Effector memory CD4-positive, alpha-beta T cell (primary cell): ENCODE measurements at regions not wholly inside any gene's neighbourhood (a gene's known extent, or its start where the extent isn't known, plus 50 kb on each side); places are given as distances from the start of the nearest gene placed in this dataset.

Experiments used
- DNase-seq, 3 donors: peaks; one replicate each; pipeline ENCODE4 v3.0.0-alpha.2; 2020
- H3K27ac ChIP-seq: 2 replicates; pipeline ENCODE4 v1.7.0; 2013; ENCODE audit warnings: mild to moderate bottlenecking, low read length, moderate library complexity; ENCODE audit not compliant: insufficient read depth, poor library complexity, severe bottlenecking
- H3K27me3 ChIP-seq: replicated peaks from 2 replicates; pipeline ENCODE4 v1.7.0; 2013; ENCODE audit warnings: mild to moderate bottlenecking, low read length; ENCODE audit not compliant: insufficient read depth, control insufficient read depth, poor library complexity, severe bottlenecking
- H3K36me3 ChIP-seq: 2 replicates; pipeline ENCODE4 v1.7.0; 2013; ENCODE audit warnings: mild to moderate bottlenecking, low read length, moderate library complexity; ENCODE audit not compliant: control insufficient read depth, insufficient read depth
- H3K4me1 ChIP-seq: 2 replicates; pipeline ENCODE4 v1.7.0; 2013; ENCODE audit warnings: low read length, mild to moderate bottlenecking; ENCODE audit not compliant: control insufficient read depth, insufficient read depth, poor library complexity, severe bottlenecking
- H3K4me3 ChIP-seq: 2 replicates; pipeline ENCODE4 v1.7.0; 2013; ENCODE audit warnings: low read length, low read depth, mild to moderate bottlenecking; ENCODE audit not compliant: insufficient read depth, poor library complexity, severe bottlenecking
- H3K9me3 ChIP-seq: 2 replicates; pipeline ENCODE4 v1.7.0; 2013; ENCODE audit warnings: mild to moderate bottlenecking, low read length, moderate library complexity; ENCODE audit not compliant: control insufficient read depth

DNA sequence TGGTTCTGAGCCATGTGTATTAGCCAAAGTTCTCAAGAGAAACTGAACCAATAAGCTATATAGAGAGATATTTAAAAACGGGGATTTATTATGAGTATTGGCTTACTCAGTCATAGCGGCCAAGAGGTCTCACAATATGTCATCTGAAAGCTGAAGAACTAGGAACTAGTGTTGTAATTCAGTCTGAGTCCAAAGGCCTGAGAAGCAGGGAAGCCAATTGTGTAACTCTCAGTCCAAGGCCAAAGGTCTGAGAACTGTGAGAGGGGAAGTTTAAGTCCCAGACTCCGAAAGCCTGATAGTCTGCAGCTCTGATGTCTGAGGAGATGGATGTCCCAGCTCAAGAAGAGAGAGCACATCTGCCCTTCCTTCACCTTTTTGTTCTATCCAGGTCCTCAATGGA is 344.8 kb upstream of the USP15 start:
- H3K36me3 ChIP-seq, result no peaks in the 10 kb centered on the region
- no peak overlapping the region for H3K4me3 ChIP-seq
- no peaks in the 10 kb centered on the region for H3K4me1 ChIP-seq
- DNase-seq, result no peak
- H3K27ac ChIP-seq, result no peak overlapping the region
- no peaks in the 10 kb centered on the region for H3K9me3 ChIP-seq
- H3K27me3 ChIP-seq, result no peaks in the 10 kb centered on the region

DNA sequence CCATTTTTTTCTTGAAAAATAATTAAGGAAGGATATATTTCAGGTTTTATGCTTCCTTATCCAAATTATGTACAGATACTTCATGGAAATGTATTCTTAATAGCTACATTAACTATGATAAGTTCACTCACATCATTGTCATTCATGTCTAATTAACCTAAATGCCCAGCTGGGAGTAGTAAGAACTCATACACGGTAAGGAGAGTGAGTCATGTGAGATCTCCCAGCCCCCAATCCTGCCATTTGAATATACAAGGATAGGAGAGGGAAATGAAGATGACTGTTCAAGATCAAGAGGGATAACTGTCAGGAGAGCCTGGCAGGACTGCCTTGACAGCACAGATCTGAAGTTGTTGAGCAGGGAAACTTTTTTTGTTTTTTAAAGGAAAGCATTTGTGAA is 343.4 kb upstream of the USP15 start:
- Histone ChIP-seq H3K36me3 (no peaks in the 10 kb centered on the region), H3K9me3 (no peaks in the 10 kb centered on the region), H3K4me1 (no peaks in the 10 kb centered on the region), H3K4me3 (no peak overlapping the region), H3K27ac (no peak overlapping the region), H3K27me3 (no peaks in the 10 kb centered on the region)
- no peak for DNase-seq

- no peak overlapping the region for H3K4me3 ChIP-seq
Measured at GRCh38 chr12:61919686-61920085, 340.5 kb upstream of the USP15 start.

DNA sequence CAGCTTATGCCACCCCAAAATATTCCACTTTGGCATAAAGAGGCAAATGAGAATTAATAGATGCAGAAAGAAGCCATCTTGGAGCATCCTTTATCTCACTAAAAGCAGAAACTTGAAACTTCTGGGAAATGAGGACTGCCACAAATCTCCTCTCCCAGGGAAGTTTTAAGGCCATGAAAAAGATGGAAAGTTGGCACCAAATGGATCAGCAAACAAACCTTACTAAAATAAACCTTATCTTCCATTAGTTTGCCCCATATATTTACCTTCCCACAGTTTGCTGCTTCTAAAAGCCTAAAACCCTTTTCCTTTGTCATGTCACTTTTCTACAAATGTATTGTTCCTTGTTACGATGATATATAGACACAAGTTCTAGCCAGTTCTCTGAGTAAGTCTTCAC is 340.0 kb upstream of the USP15 start:
- Histone ChIP-seq H3K9me3 (no peaks in the 10 kb centered on the region), H3K27ac (no peak overlapping the region), H3K27me3 (no peaks in the 10 kb centered on the region), H3K4me1 (no peaks in the 10 kb centered on the region), H3K4me3 (no peak overlapping the region), H3K36me3 (no peaks in the 10 kb centered on the region)
- DNase-seq, result no peak

More at GRCh38 chr12:61919686-61920085, 340.5 kb upstream of the USP15 start:
- Histone ChIP-seq H3K27ac (no peak overlapping the region), H3K9me3 (no peaks in the 10 kb centered on the region), H3K4me1 (no peaks in the 10 kb centered on the region), H3K36me3 (no peaks in the 10 kb centered on the region), H3K27me3 (no peaks in the 10 kb centered on the region)
- no peak for DNase-seq

DNA sequence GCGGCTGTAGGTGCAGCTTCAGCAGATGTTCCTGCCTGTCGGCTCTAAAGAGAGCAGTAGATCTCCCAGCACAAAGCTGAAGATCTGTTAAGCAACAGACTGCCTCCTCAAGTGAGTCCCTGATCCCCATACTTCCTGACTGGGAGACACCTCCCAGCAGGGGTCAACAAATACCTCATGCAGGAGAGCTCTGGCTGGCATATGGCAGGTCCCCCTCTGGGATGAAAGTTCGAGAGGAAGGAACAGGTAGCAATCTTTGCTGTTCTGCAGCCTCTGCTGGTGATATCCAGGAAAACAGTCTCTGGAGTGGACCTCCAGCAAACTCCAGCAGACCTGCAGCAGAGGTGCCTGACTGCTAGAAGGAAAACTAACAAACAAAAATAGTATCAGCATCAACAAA is 337.1 kb upstream of the USP15 start:
- Histone ChIP-seq H3K36me3 (no peaks in the 10 kb centered on the region), H3K9me3 (no peaks in the 10 kb centered on the region), H3K27me3 (no peaks in the 10 kb centered on the region), H3K4me1 (no peaks in the 10 kb centered on the region), H3K27ac (no peak overlapping the region), H3K4me3 (no peak overlapping the region)
- no peak for DNase-seq

DNA sequence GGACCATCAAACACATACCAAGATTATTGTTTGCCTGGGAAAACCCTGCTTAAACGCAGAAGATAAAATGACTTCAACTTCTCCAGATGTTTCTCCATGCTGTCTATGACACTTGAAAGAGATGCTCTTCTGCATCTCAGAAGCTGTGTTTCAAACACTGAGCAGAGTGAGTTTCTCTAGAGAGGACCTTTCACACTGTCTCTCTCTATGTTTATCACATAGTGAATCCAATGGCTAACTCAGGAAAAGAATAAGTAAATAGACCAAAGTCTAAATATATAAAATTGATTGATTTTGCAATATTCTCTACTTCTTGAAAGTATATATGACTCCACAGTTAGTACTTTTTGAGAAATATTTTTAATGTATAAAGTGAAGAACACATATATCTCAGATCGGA is 325.6 kb upstream of the USP15 start:
- H3K4me3 ChIP-seq, result no peak overlapping the region
- no peaks in the 10 kb centered on the region for H3K36me3 ChIP-seq

GRCh38 chr12:61939977-61940376 is 320.2 kb upstream of the USP15 start:
- no peaks in the 10 kb centered on the region for H3K27me3 ChIP-seq
- H3K27ac ChIP-seq, result no peak overlapping the region
- H3K4me1 ChIP-seq, result no peaks in the 10 kb centered on the region
- H3K36me3 ChIP-seq, result no peaks in the 10 kb centered on the region
- no peaks in the 10 kb centered on the region for H3K9me3 ChIP-seq
- H3K4me3 ChIP-seq, result no peak overlapping the region
- DNase-seq, result no peak

More for the DNA sequence above, 325.6 kb upstream of the USP15 start:
- no peak overlapping the region for H3K27ac ChIP-seq
- no peaks in the 10 kb centered on the region for H3K9me3 ChIP-seq
- no peak for DNase-seq
- H3K4me1 ChIP-seq, result no peaks in the 10 kb centered on the region
- no peaks in the 10 kb centered on the region for H3K27me3 ChIP-seq

DNA sequence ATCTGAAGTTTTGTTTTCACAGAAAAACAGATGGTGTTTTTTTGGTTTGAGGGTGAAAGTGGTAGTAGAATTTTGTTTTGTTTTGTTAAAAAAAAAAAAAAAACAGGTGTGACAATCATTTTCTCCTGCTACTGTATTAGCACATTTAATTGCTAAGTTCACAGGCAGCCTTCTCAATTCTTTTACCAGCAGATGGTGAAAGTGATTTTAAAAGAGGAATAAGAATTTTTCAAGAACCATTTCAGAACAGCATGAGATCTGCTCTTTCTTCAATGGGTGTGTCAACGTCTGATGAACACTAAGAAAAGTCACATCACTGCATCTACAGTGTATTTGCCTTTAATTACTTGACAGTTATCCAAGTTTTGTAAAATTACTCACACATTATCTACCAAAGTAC is 303.7 kb upstream of the USP15 start:
- H3K9me3 ChIP-seq, result no peaks in the 10 kb centered on the region
- H3K4me3 ChIP-seq, result no peak overlapping the region
- no peak for DNase-seq
- H3K36me3 ChIP-seq, result no peaks in the 10 kb centered on the region
- H3K27ac ChIP-seq, result no peak overlapping the region
- no peaks in the 10 kb centered on the region for H3K27me3 ChIP-seq
- H3K4me1 ChIP-seq, result no peaks in the 10 kb centered on the region

GRCh38 chr12:61974461-61974860 is 285.7 kb upstream of the USP15 start:
- Histone ChIP-seq H3K27ac (no peak overlapping the region), H3K4me3 (no peak overlapping the region), H3K36me3 (no peaks in the 10 kb centered on the region), H3K9me3 (no peaks in the 10 kb centered on the region), H3K4me1 (no peaks in the 10 kb centered on the region), H3K27me3 (no peaks in the 10 kb centered on the region)
- DNase-seq, result no peak

DNA sequence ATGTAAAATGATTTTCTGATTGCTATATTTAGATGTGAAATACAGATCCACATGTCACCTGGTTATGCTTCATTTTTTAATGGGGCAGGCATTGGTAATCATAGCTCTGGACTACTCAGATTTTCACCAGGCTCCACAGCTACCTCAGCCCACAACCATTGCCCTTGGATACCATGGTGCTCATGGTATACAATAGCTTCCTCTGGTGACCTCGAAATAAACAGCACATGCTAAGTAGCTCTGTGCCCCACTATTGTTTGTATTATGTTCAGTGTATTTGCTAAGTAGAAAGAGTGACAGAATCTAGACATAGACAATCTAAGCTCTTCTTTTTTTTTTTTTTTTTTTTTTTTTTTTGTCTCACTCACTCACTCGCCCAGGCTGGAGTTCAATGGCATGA is 274.4 kb upstream of the USP15 start:
- Histone ChIP-seq H3K4me1 (no peaks in the 10 kb centered on the region), H3K36me3 (no peaks in the 10 kb centered on the region), H3K27me3 (no peaks in the 10 kb centered on the region), H3K9me3 (no peaks in the 10 kb centered on the region), H3K27ac (no peak overlapping the region), H3K4me3 (no peak overlapping the region)
- DNase-seq, result no peak

- H3K4me3 ChIP-seq, result no peak overlapping the region
- no peak for DNase-seq
- H3K27ac ChIP-seq, result no peak overlapping the region
- no peaks in the 10 kb centered on the region for H3K36me3 ChIP-seq
- H3K4me1 ChIP-seq, result no peaks in the 10 kb centered on the region
- H3K9me3 ChIP-seq, result no peaks in the 10 kb centered on the region
- no peaks in the 10 kb centered on the region for H3K27me3 ChIP-seq
Measured at GRCh38 chr12:61987173-61987572, 273.0 kb upstream of the USP15 start.
